GM18951 (cell line): ENCODE measurements at regions not wholly inside any gene's neighbourhood (a gene's known extent, or its start where the extent isn't known, plus 50 kb on each side); places are given as distances from the start of the nearest gene placed in this dataset.

Experiments used
- POLR2A ChIP-seq: IDR thresholded peaks from 4 replicates; pipeline ENCODE4 v1.6.1; 2011; ENCODE audit warnings: mild to moderate bottlenecking; ENCODE audit not compliant: insufficient read length, insufficient read depth; ENCODE audit errors: extremely low read depth
- in situ Hi-C: fragments of 300-500 bp; cut with MboI; formaldehyde crosslinking; loops from one replicate; pipeline ENCODE4 v1.12.0; 2022; ENCODE audit warnings: low sequenced_read_pairs, mixed read lengths, inconsistent platforms; ENCODE audit not compliant: unreplicated experiment

DNA sequence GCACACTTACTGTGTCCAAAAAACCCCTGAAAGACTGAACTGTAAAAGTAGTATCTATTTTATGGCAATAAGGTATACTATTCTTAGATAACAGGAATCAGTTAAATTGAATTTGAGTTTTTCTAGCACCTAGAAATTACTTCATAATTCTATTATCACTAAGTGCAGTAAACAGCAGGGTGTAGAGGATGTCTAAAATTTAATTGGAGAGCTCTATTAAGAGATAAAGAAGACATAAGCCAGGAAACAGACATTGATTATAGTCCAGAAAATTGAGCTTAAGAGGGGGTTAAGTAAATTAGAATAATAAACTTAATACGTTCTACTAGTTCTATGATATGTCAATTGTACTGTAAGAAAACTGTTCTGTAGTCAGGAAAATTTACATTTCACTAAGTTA is 403.5 kb upstream of the CBLB start:
- TF ChIP-seq POLR2A, result no peak
- in situ Hi-C loops, result no loop called here

- no peak for TF ChIP-seq POLR2A
- in situ Hi-C loops, result no loop called here
Observed at GRCh38 chr3:106275592-106275991, 406.8 kb upstream of the CBLB start.

DNA sequence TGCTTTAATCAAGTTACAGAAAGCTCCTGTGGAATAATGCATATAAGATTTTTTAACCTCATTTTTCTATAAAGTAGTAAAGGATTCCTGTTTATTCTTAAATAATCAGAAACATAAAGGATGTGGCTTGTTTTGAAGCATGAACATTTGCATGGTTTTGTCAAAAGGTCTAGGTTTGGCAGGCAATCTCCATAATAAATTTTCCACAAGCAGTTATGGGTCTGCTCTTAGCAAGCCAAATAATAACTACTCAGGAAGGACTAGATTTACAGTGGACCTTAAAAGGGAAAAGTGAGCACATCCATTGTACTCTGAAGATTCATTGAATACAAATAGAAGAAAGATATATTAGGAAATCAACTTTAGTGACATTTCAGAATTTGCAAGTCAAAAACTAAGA is 407.3 kb upstream of the CBLB start:
- in situ Hi-C loops, result no loop called here
- no peak for TF ChIP-seq POLR2A

DNA sequence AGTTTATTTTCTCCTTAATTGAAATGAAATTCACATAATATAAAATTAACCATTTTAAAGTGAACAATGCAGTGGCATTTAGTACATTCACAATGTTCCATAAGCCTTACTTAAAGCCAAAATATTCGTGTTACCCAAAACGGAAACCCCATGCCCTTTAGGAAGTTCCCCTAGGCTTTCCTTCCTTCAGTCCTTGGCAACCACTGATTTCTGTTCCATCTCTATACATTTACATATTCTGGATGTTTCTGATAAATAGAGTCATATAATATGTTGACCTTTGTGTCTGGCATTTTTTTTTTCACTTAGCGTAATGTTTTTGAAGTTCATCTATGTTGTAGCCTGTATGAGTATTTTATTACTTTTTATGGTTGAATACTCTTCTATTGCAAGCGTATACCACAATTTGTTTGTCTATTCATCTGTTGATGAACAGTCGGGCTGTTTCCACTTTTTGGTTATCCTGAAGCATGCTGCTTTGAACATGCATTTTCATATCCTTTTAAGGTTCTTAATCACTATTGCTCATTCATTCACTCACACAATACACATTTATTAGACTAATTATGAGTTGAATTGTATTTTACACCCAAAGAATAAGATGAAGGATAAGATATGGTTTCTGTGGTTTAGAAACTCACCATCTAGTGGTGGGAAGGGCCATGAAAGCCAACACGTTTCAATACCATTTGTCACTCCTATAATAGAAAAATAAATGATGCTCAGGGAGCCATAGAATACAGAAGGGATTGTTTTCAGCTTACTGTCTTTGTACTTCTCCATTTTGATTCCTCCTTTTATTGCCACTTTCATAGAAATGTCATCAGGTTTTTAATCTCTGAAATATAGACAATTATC is 408.2 kb upstream of the CBLB start:
- in situ Hi-C loops, result no loop called here

GRCh38 chr3:106277731-106278130 is 408.9 kb upstream of the CBLB start:
- in situ Hi-C loops, result no loop called here

More for the DNA sequence above, 408.2 kb upstream of the CBLB start:
- no peak for TF ChIP-seq POLR2A

GRCh38 chr3:106281221-106281620 is 412.4 kb upstream of the CBLB start:
- in situ Hi-C loops, result no loop called here
- TF ChIP-seq POLR2A, result no peak

More at GRCh38 chr3:106277731-106278130, 408.9 kb upstream of the CBLB start:
- no peak for TF ChIP-seq POLR2A

- in situ Hi-C loops, result no loop called here
- no peak for TF ChIP-seq POLR2A
Observed at GRCh38 chr3:106282943-106283342, 414.1 kb upstream of the CBLB start.

DNA sequence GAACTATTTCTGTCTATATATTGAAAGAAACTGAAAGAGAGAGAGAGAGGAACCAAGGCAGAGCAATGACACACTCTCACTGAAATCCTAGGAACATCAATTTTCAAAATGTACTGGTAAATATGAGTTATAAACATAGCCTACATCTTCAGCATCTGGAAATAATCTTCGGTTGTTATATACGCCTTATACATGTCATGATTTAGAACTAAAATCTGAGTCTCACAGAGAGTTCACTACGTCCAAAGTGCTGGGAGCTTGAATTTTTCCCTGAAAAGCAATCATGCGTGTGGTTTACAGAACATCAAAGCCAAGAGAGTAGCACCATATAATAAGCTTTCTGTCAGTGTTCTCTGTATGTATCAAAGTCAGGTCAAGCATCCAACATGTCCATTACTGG is 420.0 kb upstream of the CBLB start:
- no peak for TF ChIP-seq POLR2A
- in situ Hi-C loops, result no loop called here

DNA sequence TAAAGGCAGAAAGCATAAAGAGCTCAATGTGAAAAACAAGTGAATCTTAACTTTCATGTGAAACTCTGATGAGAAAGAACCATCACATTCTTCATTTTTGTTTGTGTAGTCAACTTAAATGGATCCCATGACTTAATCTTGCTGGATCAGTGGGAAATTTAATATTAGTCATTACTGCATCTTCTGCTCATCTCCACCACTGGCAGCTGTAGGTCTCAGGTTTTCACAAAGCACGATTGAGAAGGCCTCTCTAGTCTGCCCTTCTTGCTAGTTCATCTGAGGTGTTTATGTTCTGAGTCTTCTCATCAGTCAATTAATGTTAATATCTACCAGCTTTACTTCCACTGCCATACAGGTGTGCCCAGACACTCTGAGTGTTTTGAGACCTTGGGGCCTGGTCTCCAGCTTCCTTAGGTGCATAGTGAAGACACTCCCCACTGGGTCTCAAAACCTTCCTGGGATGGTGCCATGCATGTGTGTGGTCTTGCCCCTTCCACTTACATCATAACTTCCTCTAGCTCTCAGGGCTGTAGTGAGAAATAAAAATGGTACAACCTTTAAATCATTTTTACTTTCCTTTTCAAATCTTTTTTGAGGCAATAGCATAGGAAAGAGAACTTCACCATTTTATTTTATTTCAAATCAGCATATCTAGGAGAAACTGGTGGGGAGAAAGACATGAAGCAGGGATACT is 421.6 kb upstream of the CBLB start:
- in situ Hi-C loops, result no loop called here
- no peak for TF ChIP-seq POLR2A

DNA sequence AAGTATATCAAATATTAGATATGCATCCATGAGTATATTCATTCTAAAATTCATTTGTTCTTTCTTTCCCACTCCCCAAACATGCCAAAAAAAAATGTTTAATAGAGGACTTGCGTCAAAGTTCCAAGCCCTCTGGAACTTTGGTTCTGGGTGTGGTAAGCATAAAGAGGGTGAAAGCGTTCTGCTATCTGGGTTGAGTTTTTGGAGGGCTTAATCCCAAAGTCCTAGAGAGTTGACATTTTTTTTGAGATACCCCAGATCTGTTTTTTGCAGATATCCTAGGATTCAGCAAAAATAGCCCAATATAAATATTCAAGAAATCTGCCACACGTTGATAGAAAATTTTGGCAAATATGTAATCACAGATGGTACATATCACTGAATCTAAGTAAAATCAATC is 424.3 kb upstream of the CBLB start:
- TF ChIP-seq POLR2A, result no peak
- in situ Hi-C loops, result no loop called here

DNA sequence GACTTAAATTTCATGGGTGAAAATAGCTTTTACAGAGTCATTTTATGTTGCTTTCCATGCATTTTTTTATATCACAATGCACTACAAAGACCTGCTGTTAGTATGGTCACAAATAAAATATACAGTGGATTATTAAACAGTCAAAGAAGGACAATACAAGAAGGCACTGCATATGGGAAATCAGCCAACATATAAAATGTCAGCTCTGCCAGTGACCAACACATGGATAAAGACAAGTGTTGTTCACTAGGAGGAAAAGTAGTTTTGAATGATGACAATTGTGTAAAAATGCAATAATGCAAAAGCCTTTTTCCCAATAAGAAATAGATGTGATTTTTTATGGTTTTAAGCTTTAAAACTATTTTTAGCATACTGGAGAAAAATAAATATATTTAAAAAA is 425.3 kb upstream of the CBLB start:
- no peak for TF ChIP-seq POLR2A
- in situ Hi-C loops, result no loop called here

GRCh38 chr3:106296062-106296461 is 427.2 kb upstream of the CBLB start:
- TF ChIP-seq POLR2A, result no peak
- in situ Hi-C loops, result no loop called here

GRCh38 chr3:106299300-106300098 is 430.7 kb upstream of the CBLB start:
- TF ChIP-seq POLR2A, result no peak
- in situ Hi-C loops, result no loop called here
